ENCODE measurements at regions not wholly inside any gene's neighbourhood (a gene's known extent, or its start where the extent isn't known, plus 50 kb on each side); places are given as distances from the start of the nearest gene placed in this dataset.
"Not testable (repeated sequence)": the region's sequence is repeated elsewhere in the genome, so short reads cannot be mapped to it uniquely, and the experiment has no call there.

GRCh38 chr11:71721840-71722239 lies 111.2 kb upstream of the DEFB108B start:
- H3K4me3 ChIP-seq (ENCODE audit: low read depth, low read length) = not testable (repeated sequence)

- not testable (repeated sequence) for H3K4me3 ChIP-seq (ENCODE audit: low read depth, low read length)
Measured at GRCh38 chr11:71723991-71724390, 109.0 kb upstream of the DEFB108B start.

- H3K4me3 ChIP-seq (ENCODE audit: low read depth, low read length) = not testable (repeated sequence)
Measured at GRCh38 chr11:71730748-71731147, 102.3 kb upstream of the DEFB108B start.

- not testable (repeated sequence) for H3K4me3 ChIP-seq (ENCODE audit: low read depth, low read length)
Measured at GRCh38 chr11:71734368-71734767, 98.6 kb upstream of the DEFB108B start.

- H3K4me3 ChIP-seq (ENCODE audit: low read depth, low read length) = not testable (repeated sequence)
Measured at GRCh38 chr11:71738317-71738716, 94.7 kb upstream of the DEFB108B start.

- H3K4me3 ChIP-seq (ENCODE audit: low read depth, low read length) = not testable (repeated sequence)
Measured at GRCh38 chr11:71743385-71743784, 89.6 kb upstream of the DEFB108B start.

- not testable (repeated sequence) for H3K4me3 ChIP-seq (ENCODE audit: low read depth, low read length)
Measured at GRCh38 chr11:71745656-71746055, 87.3 kb upstream of the DEFB108B start.

- H3K4me3 ChIP-seq (ENCODE audit: low read depth, low read length) = not testable (repeated sequence)
Measured at GRCh38 chr11:71746263-71746662, 86.7 kb upstream of the DEFB108B start.

GRCh38 chr11:71748965-71749620 lies 83.9 kb upstream of the DEFB108B start:
- H3K4me3 ChIP-seq (ENCODE audit: low read depth, low read length) = not testable (repeated sequence)

- H3K4me3 ChIP-seq (ENCODE audit: low read depth, low read length) = not testable (repeated sequence)
Measured at GRCh38 chr11:71750908-71751307, 82.1 kb upstream of the DEFB108B start.

- H3K4me3 ChIP-seq (ENCODE audit: low read depth, low read length) = not testable (repeated sequence)
Measured at GRCh38 chr11:71764695-71765491, 68.1 kb upstream of the DEFB108B start.

GRCh38 chr11:71767016-71767415 lies 66.0 kb upstream of the DEFB108B start:
- not testable (repeated sequence) for H3K4me3 ChIP-seq (ENCODE audit: low read depth, low read length)

- H3K4me3 ChIP-seq (ENCODE audit: low read depth, low read length) = not testable (repeated sequence)
Measured at GRCh38 chr11:71772193-71772592, 60.8 kb upstream of the DEFB108B start.

GRCh38 chr11:71774603-71775222 lies 58.3 kb upstream of the DEFB108B start:
- H3K4me3 ChIP-seq (ENCODE audit: low read depth, low read length) = no peak overlapping the region

GRCh38 chr11:71780116-71780515 lies 52.9 kb upstream of the DEFB108B start:
- not testable (repeated sequence) for H3K4me3 ChIP-seq (ENCODE audit: low read depth, low read length)

- not testable (repeated sequence) for H3K4me3 ChIP-seq (ENCODE audit: low read depth, low read length)
Measured at GRCh38 chr11:71780771-71781170, 52.2 kb upstream of the DEFB108B start.

- H3K4me3 ChIP-seq (ENCODE audit: low read depth, low read length) = not testable (repeated sequence)
Measured at GRCh38 chr11:71781491-71781890, 51.5 kb upstream of the DEFB108B start.

- H3K4me3 ChIP-seq (ENCODE audit: low read depth, low read length) = not testable (repeated sequence)
Measured at GRCh38 chr11:71782229-71782861, 50.7 kb upstream of the DEFB108B start.

- H3K4me3 ChIP-seq (ENCODE audit: low read depth, low read length) = not testable (repeated sequence)
Measured at GRCh38 chr11:71783191-71783590, 49.8 kb upstream of the DEFB108B start.
